Brain microvascular endothelial cell (primary cell): ENCODE measurements at regions not wholly inside any gene's neighbourhood (a gene's known extent, or its start where the extent isn't known, plus 50 kb on each side); places are given as distances from the start of the nearest gene placed in this dataset.
"Not testable (repeated sequence)": the region's sequence is repeated elsewhere in the genome, so short reads cannot be mapped to it uniquely, and the experiment has no call there.

Experiments
- DNase-seq: peaks from one replicate; pipeline ENCODE4 v3.0.0-alpha.2; 2020
- H3K27ac ChIP-seq: fragments of 250-450 bp; sonication (Bioruptor Pico); 2 replicates; pipeline ENCODE4 v1.5.1; 2020; ENCODE audit warnings: mild to moderate bottlenecking, moderate library complexity
- H3K27me3 ChIP-seq: fragments of 250-450 bp; sonication (Bioruptor Pico); replicated peaks from 2 replicates; pipeline ENCODE4 v1.5.1; 2020; ENCODE audit warnings: mild to moderate bottlenecking
- H3K36me3 ChIP-seq: fragments of 250-450 bp; sonication (Bioruptor Pico); replicated peaks from 2 replicates; pipeline ENCODE4 v1.5.1; 2020; ENCODE audit warnings: mild to moderate bottlenecking
- H3K4me3 ChIP-seq: 2 replicates; pipeline ENCODE4 v1.5.1; 2011; ENCODE audit warnings: low read depth, mild to moderate bottlenecking, control low read depth, low read length, moderate library complexity
- CTCF ChIP-seq: IDR thresholded peaks from 2 replicates; pipeline ENCODE4 v1.5.1; 2011; ENCODE audit warnings: low read depth, mild to moderate bottlenecking, moderate library complexity, low read length, control low read depth, inconsistent platforms; ENCODE audit errors: missing control alignments
- in situ Hi-C: cut with HindIII; loops from 2 replicates; pipeline ENCODE4 v1.10.0; 2017; ENCODE audit warnings: low sequenced_read_pairs, low pct_ligation_motif_present

GRCh38 chr10:108556186-108556585 lies 1367.1 kb downstream of the XPNPEP1 start:
- no peak for DNase-seq
- no peak for TF ChIP-seq CTCF

GRCh38 chr10:108545921-108546320 lies 1377.4 kb downstream of the XPNPEP1 start:
- no peak for DNase-seq
- Histone ChIP-seq H3K36me3 (no peaks in the 10 kb centered on the region), H3K27me3 (no peaks in the 10 kb centered on the region), H3K27ac (no peak overlapping the region), H3K4me3 (no peak overlapping the region)
- TF ChIP-seq CTCF: no peak
- in situ Hi-C loops: no loop called here

More at GRCh38 chr10:108556186-108556585, 1367.1 kb downstream of the XPNPEP1 start:
- no peak overlapping the region for H3K27ac ChIP-seq
- no peaks in the 10 kb centered on the region for H3K36me3 ChIP-seq
- no peak overlapping the region for H3K4me3 ChIP-seq
- H3K27me3 ChIP-seq: no peaks in the 10 kb centered on the region
- in situ Hi-C loops: no loop called here

- peak; percentile 34 for DNase-seq
- no peaks in the 10 kb centered on the region for H3K36me3 ChIP-seq
- in situ Hi-C loops: no loop called here
Observed at GRCh38 chr10:108544500-108545120, 1378.7 kb downstream of the XPNPEP1 start.

GRCh38 chr10:108533551-108533950 lies 1369.0 kb upstream of the SORCS1 start:
- in situ Hi-C loops, H3K4me3 ChIP-seq, H3K27me3 ChIP-seq, H3K27ac ChIP-seq, H3K36me3 ChIP-seq, DNase-seq: not testable (repeated sequence)

More at GRCh38 chr10:108544500-108545120, 1378.7 kb downstream of the XPNPEP1 start:
- no peak overlapping the region for H3K27ac ChIP-seq
- H3K27me3 ChIP-seq: no peaks in the 10 kb centered on the region
- H3K4me3 ChIP-seq: no peak overlapping the region
- TF ChIP-seq CTCF: peak; percentile 92

GRCh38 chr10:108523016-108523800 lies 1358.7 kb upstream of the SORCS1 start:
- in situ Hi-C loops: no loop called here
- DNase-seq: no peak
- Histone ChIP-seq H3K4me3 (no peak overlapping the region), H3K27me3 (no peaks in the 10 kb centered on the region), H3K27ac (no peak overlapping the region), H3K36me3 (no peaks in the 10 kb centered on the region)
- no peak for TF ChIP-seq CTCF

- H3K27ac ChIP-seq: no peak overlapping the region
- no peaks in the 10 kb centered on the region for H3K36me3 ChIP-seq
- no peak overlapping the region for H3K4me3 ChIP-seq
- in situ Hi-C loops: no loop called here
- no peak for TF ChIP-seq CTCF
- DNase-seq: no peak
- H3K27me3 ChIP-seq: no peaks in the 10 kb centered on the region
Observed at GRCh38 chr10:108521827-108522492, 1357.5 kb upstream of the SORCS1 start.
